ENCODE measurements at regions not wholly inside any gene's neighbourhood (a gene's known extent, or its start where the extent isn't known, plus 50 kb on each side); places are given as distances from the start of the nearest gene placed in this dataset.

DNA sequence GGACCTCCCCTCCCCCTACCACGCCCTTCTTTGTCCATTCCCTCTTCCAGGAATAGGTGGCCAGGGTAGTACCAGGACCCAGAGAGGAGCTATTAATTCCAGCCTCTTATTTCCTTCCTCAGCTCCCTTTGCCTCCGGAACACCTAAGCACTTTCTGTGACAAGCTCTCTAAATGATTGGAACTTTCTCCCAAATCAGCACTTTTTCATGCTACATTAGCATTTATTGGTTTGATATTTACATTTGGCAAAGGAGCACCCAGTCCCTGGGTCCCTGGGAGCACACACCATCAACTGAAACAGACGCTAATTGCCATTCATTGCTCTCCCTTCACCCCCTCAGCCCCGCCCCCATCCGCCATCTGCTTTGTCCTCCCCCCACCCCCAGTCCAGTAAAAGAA lies 182.0 kb upstream of the BCOR start:
- Mint-ChIP-seq H3K4me3 (ENCODE audit: unreplicated experiment) (no peak overlapping the region), H3K27me3 (ENCODE audit: unreplicated experiment) (no peaks in the 10 kb centered on the region), H3K27ac (ENCODE audit: unreplicated experiment) (no peak overlapping the region), H3K36me3 (ENCODE audit: low read depth, unreplicated experiment) (no peaks in the 10 kb centered on the region), H3K4me1 (ENCODE audit: unreplicated experiment) (no peaks in the 10 kb centered on the region), H3K9me3 (ENCODE audit: unreplicated experiment) (no peaks in the 10 kb centered on the region)
- DNase-seq (ENCODE audit: low spot score): no peak
- no peak for TF ChIP-seq CTCF (IDR thresholded peaks at IDR 0.05; ENCODE audit: unreplicated experiment)

DNA sequence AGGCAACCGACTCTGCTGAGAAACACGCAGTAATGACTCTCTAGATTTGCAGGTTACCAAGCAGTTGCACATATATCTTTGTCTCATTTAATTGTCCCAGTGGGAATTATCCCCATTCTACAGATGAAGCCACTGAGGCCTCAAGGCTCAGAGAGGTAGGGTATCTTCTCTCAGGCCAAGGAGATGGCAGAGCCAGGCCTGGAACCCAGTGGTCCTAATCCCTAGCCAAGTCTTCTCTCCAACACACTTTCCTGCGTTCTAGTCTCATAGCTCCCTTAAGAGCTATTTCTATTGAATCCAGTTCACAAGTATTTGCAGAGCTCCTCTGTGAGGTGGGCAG lies 181.3 kb upstream of the BCOR start:
- Mint-ChIP-seq H3K27ac (ENCODE audit: unreplicated experiment) (no peak overlapping the region), H3K9me3 (ENCODE audit: unreplicated experiment) (no peaks in the 10 kb centered on the region), H3K36me3 (ENCODE audit: low read depth, unreplicated experiment) (no peaks in the 10 kb centered on the region), H3K27me3 (ENCODE audit: unreplicated experiment) (no peaks in the 10 kb centered on the region), H3K4me1 (ENCODE audit: unreplicated experiment) (no peaks in the 10 kb centered on the region), H3K4me3 (ENCODE audit: unreplicated experiment) (no peak overlapping the region)
- DNase-seq (ENCODE audit: low spot score): no peak
- no peak for TF ChIP-seq CTCF (IDR thresholded peaks at IDR 0.05; ENCODE audit: unreplicated experiment)

- Mint-ChIP-seq H3K9me3 (ENCODE audit: unreplicated experiment) (no peaks in the 10 kb centered on the region), H3K27me3 (ENCODE audit: unreplicated experiment) (no peaks in the 10 kb centered on the region), H3K27ac (ENCODE audit: unreplicated experiment) (no peak overlapping the region), H3K4me1 (ENCODE audit: unreplicated experiment) (no peaks in the 10 kb centered on the region), H3K36me3 (ENCODE audit: low read depth, unreplicated experiment) (no peaks in the 10 kb centered on the region), H3K4me3 (ENCODE audit: unreplicated experiment) (no peak overlapping the region)
- DNase-seq (ENCODE audit: low spot score): no peak
- no peak for TF ChIP-seq CTCF (IDR thresholded peaks at IDR 0.05; ENCODE audit: unreplicated experiment)
Measured at GRCh38 chrX:40278340-40279090, 180.8 kb upstream of the BCOR start.

- Mint-ChIP-seq H3K4me3 (ENCODE audit: unreplicated experiment) (no peak overlapping the region), H3K4me1 (ENCODE audit: unreplicated experiment) (no peaks in the 10 kb centered on the region), H3K9me3 (ENCODE audit: unreplicated experiment) (no peaks in the 10 kb centered on the region), H3K27me3 (ENCODE audit: unreplicated experiment) (no peaks in the 10 kb centered on the region), H3K27ac (ENCODE audit: unreplicated experiment) (no peak overlapping the region), H3K36me3 (ENCODE audit: low read depth, unreplicated experiment) (no peaks in the 10 kb centered on the region)
- no peak for DNase-seq (ENCODE audit: low spot score)
- TF ChIP-seq CTCF (IDR thresholded peaks at IDR 0.05; ENCODE audit: unreplicated experiment): no peak
Measured at GRCh38 chrX:40277672-40278071, 179.9 kb upstream of the BCOR start.

DNA sequence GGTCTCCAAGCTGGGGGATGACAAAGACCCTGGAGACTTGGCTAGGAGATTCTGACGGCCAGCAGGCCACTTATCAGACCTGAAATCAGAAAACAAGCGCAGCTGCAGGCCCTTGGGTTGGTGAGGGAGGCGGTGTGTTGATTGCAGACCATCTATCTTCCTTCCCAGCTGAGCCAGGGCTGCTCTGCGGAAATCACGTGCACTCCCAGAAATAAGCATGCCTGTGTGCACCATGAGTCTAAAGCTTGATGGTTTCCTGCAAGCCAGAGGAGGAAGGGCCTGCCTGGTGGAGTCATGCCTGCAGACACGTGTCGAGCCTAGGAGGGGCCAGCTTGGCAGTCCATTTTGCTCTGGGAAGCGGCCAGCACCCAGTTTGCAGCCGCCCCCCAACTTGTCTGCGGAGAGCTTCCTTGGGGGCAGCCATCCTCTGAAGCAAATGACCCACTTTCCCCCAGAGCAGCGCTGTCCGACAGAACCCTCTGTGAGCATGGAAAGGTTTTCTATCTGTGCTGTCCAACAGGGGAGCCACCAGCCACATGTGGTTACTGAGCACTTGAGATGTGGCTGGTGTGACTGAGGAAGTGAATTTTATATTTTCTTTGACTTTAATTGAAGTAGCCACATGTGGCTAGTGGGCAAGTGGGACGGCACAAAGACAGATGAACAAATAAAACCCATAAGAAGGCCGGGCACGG lies 175.7 kb upstream of the BCOR start:
- H3K4me1 Mint-ChIP-seq (ENCODE audit: unreplicated experiment): no peaks in the 10 kb centered on the region
- H3K4me3 Mint-ChIP-seq (ENCODE audit: unreplicated experiment): no peak overlapping the region
- H3K27me3 Mint-ChIP-seq (ENCODE audit: unreplicated experiment): no peaks in the 10 kb centered on the region
- no peak overlapping the region for H3K27ac Mint-ChIP-seq (ENCODE audit: unreplicated experiment)
- no peak for DNase-seq (ENCODE audit: low spot score)
- H3K9me3 Mint-ChIP-seq (ENCODE audit: unreplicated experiment): no peaks in the 10 kb centered on the region
- H3K36me3 Mint-ChIP-seq (ENCODE audit: low read depth, unreplicated experiment): no peaks in the 10 kb centered on the region
- TF ChIP-seq CTCF (IDR thresholded peaks at IDR 0.05; ENCODE audit: unreplicated experiment): no peak

All from endothelial cell (in vitro differentiated cells).